ENCODE measurements at regions not wholly inside any gene's neighbourhood (a gene's known extent, or its start where the extent isn't known, plus 50 kb on each side); places are given as distances from the start of the nearest gene placed in this dataset.

DNA sequence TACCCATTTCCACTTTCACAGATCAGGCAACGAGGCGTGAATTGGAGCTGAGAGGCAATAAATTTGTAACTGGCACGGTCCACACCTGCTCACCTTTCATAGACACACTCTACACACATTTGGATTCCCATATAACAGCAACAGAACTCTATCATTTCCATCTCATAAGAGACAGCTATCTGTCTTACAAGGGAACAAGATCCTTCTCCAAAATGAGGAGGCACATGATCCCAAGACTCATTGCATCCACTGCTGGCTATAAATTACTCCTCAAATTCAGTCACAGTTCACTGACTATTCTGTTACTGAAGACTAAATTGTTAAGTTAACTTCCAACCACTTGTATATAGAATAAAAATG is 342.8 kb downstream of the MATN1 start:
- Histone ChIP-seq H2AFZ (ENCODE audit: control insufficient read depth, low read length) (no peak overlapping the region), H3K4me2 (ENCODE audit: control insufficient read depth, extremely low read depth, insufficient read depth, low read depth, low read length) (no peak overlapping the region)
- dilution Hi-C loops (cut with MboI; ENCODE audit: extremely low pct_ligation_motif_present, low sequenced_read_pairs): no loop called here

DNA sequence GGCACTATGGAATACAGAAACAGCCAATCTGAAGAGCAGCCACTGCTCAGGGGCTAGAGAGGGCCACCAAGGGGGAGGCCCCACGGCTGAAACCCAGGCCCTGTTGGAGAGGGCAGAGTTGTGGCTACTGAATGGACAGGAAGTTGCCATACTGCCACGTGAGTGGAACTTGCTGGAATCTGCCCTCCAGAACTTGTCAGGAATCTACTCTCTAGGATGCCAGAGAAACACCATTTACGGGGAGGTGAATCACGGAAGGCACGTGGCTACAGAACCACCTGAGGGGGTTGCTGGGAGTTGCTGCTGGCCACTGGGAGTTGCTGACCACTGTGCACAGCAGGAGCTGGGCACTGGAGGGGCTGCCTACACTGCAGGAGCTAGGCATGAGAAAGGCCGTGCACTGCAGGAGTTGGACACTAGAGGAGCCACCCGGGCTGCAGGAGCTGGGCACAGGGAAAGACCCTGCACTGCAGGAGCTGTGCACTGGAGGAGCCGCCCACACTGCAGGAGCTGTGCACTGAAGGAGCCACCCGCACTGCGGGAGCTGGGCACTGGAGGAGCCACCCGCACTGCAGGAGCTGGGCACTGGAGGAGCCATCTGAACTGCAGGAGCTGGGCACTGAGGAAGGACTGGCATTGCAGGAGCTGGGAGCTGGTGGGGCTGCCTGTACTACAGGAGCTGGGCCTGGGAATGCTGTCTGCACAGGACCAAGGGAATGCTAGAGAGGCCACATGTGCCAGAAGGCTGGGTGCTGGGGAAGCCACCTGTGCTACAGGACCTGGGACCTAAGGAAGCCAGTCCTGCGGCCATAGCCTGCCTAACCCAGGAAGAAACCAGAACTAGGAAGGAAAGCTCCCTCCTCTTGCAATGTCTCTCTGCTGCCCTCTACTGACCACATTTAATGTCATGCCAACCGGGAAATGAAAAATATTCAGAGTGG is 343.4 kb downstream of the MATN1 start:
- Histone ChIP-seq H3K36me3 (ENCODE audit: control insufficient read depth in 2 of 2, extremely low read depth in 1 of 2, insufficient read depth in 2 of 2, low read length in 2 of 2) (no peaks in the 10 kb centered on the region), H2AFZ (ENCODE audit: control insufficient read depth, low read length) (peak overlapping the region; percentile 70), H3K27me3 (ENCODE audit: control insufficient read depth, extremely low read depth, insufficient read depth, low read length) (peaks cover 9% of the 10 kb centered on the region), H3K4me2 (ENCODE audit: control insufficient read depth, extremely low read depth, insufficient read depth, low read depth, low read length) (peak overlapping the region; percentile 64), H3K4me3 (ENCODE audit: control insufficient read depth in 2 of 3, extremely low read depth in 1 of 3, insufficient read depth in 2 of 3, low read depth in 1 of 3, low read length in 3 of 3) (no peak overlapping the region), H3K9ac (ENCODE audit: control insufficient read depth, extremely low read depth, insufficient read depth, low read length) (peak overlapping the region; percentile 66), H3K27ac (ENCODE audit: control insufficient read depth, insufficient read depth, low read length) (peak overlapping the region; percentile 83), H3K9me3 (ENCODE audit: control insufficient read depth, low read depth, low read length) (no peaks in the 10 kb centered on the region), H3K4me1 (ENCODE audit: control insufficient read depth, extremely low read depth, insufficient read depth, low read length) (peaks cover 39% of the 10 kb centered on the region), H3K9me1 (ENCODE audit: control insufficient read depth, extremely low read depth, insufficient read depth, low read length) (no peaks in the 10 kb centered on the region), H4K20me1 (ENCODE audit: control insufficient read depth, extremely low read depth, insufficient read depth, low read length) (no peaks in the 10 kb centered on the region), H3K79me2 (ENCODE audit: control insufficient read depth, insufficient read depth, low read length) (no peaks in the 10 kb centered on the region)
- dilution Hi-C loops (cut with MboI; ENCODE audit: extremely low pct_ligation_motif_present, low sequenced_read_pairs): no loop called here
- peak; percentile 90 for FAIRE-seq
- no peak for TF ChIP-seq EZH2 (IDR thresholded peaks at IDR 0.05; ENCODE audit: low read length)
- TF ChIP-seq, protein P1, sequence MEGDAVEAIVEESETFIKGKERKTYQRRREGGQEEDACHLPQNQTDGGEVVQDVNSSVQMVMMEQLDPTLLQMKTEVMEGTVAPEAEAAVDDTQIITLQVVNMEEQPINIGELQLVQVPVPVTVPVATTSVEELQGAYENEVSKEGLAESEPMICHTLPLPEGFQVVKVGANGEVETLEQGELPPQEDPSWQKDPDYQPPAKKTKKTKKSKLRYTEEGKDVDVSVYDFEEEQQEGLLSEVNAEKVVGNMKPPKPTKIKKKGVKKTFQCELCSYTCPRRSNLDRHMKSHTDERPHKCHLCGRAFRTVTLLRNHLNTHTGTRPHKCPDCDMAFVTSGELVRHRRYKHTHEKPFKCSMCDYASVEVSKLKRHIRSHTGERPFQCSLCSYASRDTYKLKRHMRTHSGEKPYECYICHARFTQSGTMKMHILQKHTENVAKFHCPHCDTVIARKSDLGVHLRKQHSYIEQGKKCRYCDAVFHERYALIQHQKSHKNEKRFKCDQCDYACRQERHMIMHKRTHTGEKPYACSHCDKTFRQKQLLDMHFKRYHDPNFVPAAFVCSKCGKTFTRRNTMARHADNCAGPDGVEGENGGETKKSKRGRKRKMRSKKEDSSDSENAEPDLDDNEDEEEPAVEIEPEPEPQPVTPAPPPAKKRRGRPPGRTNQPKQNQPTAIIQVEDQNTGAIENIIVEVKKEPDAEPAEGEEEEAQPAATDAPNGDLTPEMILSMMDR (optimal IDR thresholded peaks at IDR 0.05 in 1 of 3, IDR thresholded peaks at IDR 0.05 in 1 of 3, conservative IDR thresholded peaks at IDR 0.05 in 1 of 3; ENCODE audit: extremely low read depth in 1 of 3, insufficient read depth in 2 of 3, low read length in 3 of 3): peak; percentile 81 to 87 (median 87)
- DNase-seq (ENCODE audit: low read depth, low spot score): peak; percentile 52

More for the DNA sequence above, 342.8 kb downstream of the MATN1 start:
- no peak overlapping the region for H3K9ac ChIP-seq (ENCODE audit: control insufficient read depth, extremely low read depth, insufficient read depth, low read length)
- H3K9me3 ChIP-seq (ENCODE audit: control insufficient read depth, low read depth, low read length): no peaks in the 10 kb centered on the region
- TF ChIP-seq, protein P1 (optimal IDR thresholded peaks at IDR 0.05 in 1 of 3, IDR thresholded peaks at IDR 0.05 in 1 of 3, conservative IDR thresholded peaks at IDR 0.05 in 1 of 3; ENCODE audit: extremely low read depth in 1 of 3, insufficient read depth in 2 of 3, low read length in 3 of 3): no peak
- no peak for TF ChIP-seq EZH2 (IDR thresholded peaks at IDR 0.05; ENCODE audit: low read length)
- FAIRE-seq (no peak), DNase-seq (ENCODE audit: low read depth, low spot score) (no peak)
- no peak overlapping the region for H3K4me3 ChIP-seq (ENCODE audit: control insufficient read depth in 2 of 3, extremely low read depth in 1 of 3, insufficient read depth in 2 of 3, low read depth in 1 of 3, low read length in 3 of 3)
- no peaks in the 10 kb centered on the region for H3K79me2 ChIP-seq (ENCODE audit: control insufficient read depth, insufficient read depth, low read length)
- H3K36me3 ChIP-seq (ENCODE audit: control insufficient read depth in 2 of 2, extremely low read depth in 1 of 2, insufficient read depth in 2 of 2, low read length in 2 of 2): no peaks in the 10 kb centered on the region
- H3K9me1 ChIP-seq (ENCODE audit: control insufficient read depth, extremely low read depth, insufficient read depth, low read length): no peaks in the 10 kb centered on the region
- H4K20me1 ChIP-seq (ENCODE audit: control insufficient read depth, extremely low read depth, insufficient read depth, low read length): no peaks in the 10 kb centered on the region
- H3K4me1 ChIP-seq (ENCODE audit: control insufficient read depth, extremely low read depth, insufficient read depth, low read length): peaks cover 39% of the 10 kb centered on the region
- H3K27me3 ChIP-seq (ENCODE audit: control insufficient read depth, extremely low read depth, insufficient read depth, low read length): peaks cover 9% of the 10 kb centered on the region
- no peak overlapping the region for H3K27ac ChIP-seq (ENCODE audit: control insufficient read depth, insufficient read depth, low read length)

Measured in keratinocyte (primary cell).